Parathyroid adenoma (tissue), 2 donors: ENCODE measurements at regions not wholly inside any gene's neighbourhood (a gene's known extent, or its start where the extent isn't known, plus 50 kb on each side); places are given as distances from the start of the nearest gene placed in this dataset.

Source experiments
- H2AFZ ChIP-seq: fragments of 300-600 bp; sonication (generic); one replicate; pipeline ENCODE4 v1.7.0; 2017; ENCODE audit warnings: antibody characterized with exemption, mild to moderate bottlenecking
- H3K27ac ChIP-seq: fragments of 300-600 bp; sonication (generic); one replicate; pipeline ENCODE4 v1.7.0; 2017
- H3K27me3 ChIP-seq: fragments of 300-600 bp; sonication (generic); one replicate; pipeline ENCODE4 v1.7.0; 2017; ENCODE audit warnings: low read length; ENCODE audit not compliant: control insufficient read depth, insufficient read depth
- H3K36me3 ChIP-seq: fragments of 300-600 bp; sonication (generic); one replicate; pipeline ENCODE4 v1.7.0; 2017; ENCODE audit warnings: low read length; ENCODE audit not compliant: control insufficient read depth, insufficient read depth
- H3K4me1 ChIP-seq: fragments of 300-600 bp; sonication (generic); one replicate; pipeline ENCODE4 v1.7.0; 2017; ENCODE audit warnings: control low read depth
- H3K4me2 ChIP-seq: fragments of 300-600 bp; sonication (generic); one replicate; pipeline ENCODE4 v1.7.0; 2017; ENCODE audit warnings: low read length
- H3K4me3 ChIP-seq: fragments of 300-600 bp; sonication (generic); one replicate; pipeline ENCODE4 v1.7.0; 2017; ENCODE audit warnings: low read depth, low read length
- H3K79me2 ChIP-seq: fragments of 300-600 bp; sonication (generic); one replicate; pipeline ENCODE4 v1.7.0; 2017; ENCODE audit warnings: control low read depth
- H3K9ac ChIP-seq: fragments of 300-600 bp; sonication (generic); one replicate; pipeline ENCODE4 v1.7.0; 2017; ENCODE audit warnings: mild to moderate bottlenecking
- H3K9me3 ChIP-seq: fragments of 300-600 bp; sonication (generic); one replicate; pipeline ENCODE4 v1.7.0; 2017; ENCODE audit warnings: low read length; ENCODE audit not compliant: control insufficient read depth
- TF ChIP-seq, protein P1 (sequence below): fragments of 300-600 bp; sonication (generic); IDR thresholded peaks from one replicate; pipeline ENCODE4 v1.7.0; 2017; ENCODE audit warnings: antibody characterized with exemption, mild to moderate bottlenecking
- donor health status: primary hyperparathyroidism.

DNA sequence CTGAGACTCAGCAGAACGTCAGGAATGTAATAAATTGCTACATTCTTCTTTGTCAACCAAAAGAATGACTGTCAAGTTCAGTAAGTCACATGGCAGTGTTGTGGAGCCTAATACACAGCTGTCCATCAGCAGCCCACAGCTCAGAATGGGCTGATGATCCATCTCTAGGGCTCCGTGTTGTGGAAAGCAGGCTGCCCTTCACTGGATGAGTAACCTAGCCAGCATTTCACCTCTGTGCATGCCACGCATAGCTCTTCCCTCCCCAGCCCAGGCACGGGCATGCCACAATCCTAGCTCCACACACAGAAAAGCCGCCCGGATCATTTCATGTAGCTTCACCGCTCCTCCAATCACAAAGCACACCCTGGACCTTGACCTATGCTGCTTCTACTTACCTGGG is 878.0 kb upstream of the TMEM132C start:
- no peak overlapping the region for H3K4me2 ChIP-seq
- no peaks in the 10 kb centered on the region for H3K36me3 ChIP-seq
- no peak overlapping the region for H2AFZ ChIP-seq
- H3K27ac ChIP-seq, result no peak overlapping the region
- H3K79me2 ChIP-seq, result no peaks in the 10 kb centered on the region
- no peak overlapping the region for H3K9ac ChIP-seq
- no peaks in the 10 kb centered on the region for H3K4me1 ChIP-seq
- no peaks in the 10 kb centered on the region for H3K9me3 ChIP-seq
- TF ChIP-seq, protein P1, sequence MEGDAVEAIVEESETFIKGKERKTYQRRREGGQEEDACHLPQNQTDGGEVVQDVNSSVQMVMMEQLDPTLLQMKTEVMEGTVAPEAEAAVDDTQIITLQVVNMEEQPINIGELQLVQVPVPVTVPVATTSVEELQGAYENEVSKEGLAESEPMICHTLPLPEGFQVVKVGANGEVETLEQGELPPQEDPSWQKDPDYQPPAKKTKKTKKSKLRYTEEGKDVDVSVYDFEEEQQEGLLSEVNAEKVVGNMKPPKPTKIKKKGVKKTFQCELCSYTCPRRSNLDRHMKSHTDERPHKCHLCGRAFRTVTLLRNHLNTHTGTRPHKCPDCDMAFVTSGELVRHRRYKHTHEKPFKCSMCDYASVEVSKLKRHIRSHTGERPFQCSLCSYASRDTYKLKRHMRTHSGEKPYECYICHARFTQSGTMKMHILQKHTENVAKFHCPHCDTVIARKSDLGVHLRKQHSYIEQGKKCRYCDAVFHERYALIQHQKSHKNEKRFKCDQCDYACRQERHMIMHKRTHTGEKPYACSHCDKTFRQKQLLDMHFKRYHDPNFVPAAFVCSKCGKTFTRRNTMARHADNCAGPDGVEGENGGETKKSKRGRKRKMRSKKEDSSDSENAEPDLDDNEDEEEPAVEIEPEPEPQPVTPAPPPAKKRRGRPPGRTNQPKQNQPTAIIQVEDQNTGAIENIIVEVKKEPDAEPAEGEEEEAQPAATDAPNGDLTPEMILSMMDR, result no peak
- H3K4me3 ChIP-seq, result no peak overlapping the region
- no peaks in the 10 kb centered on the region for H3K27me3 ChIP-seq

DNA sequence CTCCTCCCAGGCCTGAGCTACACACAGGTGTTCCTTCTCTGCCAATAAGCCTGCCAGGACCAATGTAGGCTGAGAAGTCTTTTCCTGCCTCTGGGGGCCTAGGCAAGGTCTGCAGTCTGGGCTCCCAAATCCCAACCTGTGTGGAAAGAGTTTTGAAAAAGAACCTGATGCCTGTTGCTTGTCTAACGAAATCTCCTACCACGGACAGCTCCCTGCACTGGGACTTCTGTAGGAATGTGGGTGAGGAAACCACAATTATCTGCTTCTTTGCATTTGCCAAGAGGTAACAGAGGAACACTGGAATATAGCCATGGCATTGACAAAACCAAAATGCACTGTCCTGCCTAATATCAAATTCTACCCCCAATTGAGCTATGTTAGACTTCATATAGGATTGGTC is 877.0 kb upstream of the TMEM132C start:
- Histone ChIP-seq H3K9ac (no peak overlapping the region), H3K79me2 (no peaks in the 10 kb centered on the region), H3K27ac (no peak overlapping the region), H3K9me3 (no peaks in the 10 kb centered on the region), H3K36me3 (no peaks in the 10 kb centered on the region), H3K4me3 (no peak overlapping the region), H3K4me1 (no peaks in the 10 kb centered on the region), H3K4me2 (no peak overlapping the region), H2AFZ (no peak overlapping the region), H3K27me3 (no peaks in the 10 kb centered on the region)
- TF ChIP-seq, protein P1, result no peak

DNA sequence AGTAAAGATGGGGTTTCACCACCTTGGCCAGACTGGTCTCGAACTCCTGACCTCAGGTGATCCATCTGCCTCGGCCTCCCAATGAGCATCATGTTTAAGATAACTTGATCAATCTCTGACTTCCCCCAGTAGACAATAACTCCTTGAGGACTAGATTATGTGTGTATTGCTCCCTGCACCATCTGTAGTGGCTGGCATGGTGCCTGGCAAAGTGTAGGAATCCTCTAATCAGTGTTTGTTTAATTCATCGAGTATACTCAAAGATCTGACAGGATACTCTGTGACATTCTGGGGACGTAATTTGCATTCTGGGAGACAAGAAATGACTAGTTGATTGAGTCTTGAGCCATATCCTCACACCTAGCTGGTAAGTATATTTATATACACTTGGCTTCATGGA is 873.5 kb upstream of the TMEM132C start:
- Histone ChIP-seq H3K79me2 (no peaks in the 10 kb centered on the region), H2AFZ (no peak overlapping the region), H3K36me3 (no peaks in the 10 kb centered on the region), H3K27me3 (no peaks in the 10 kb centered on the region), H3K9ac (no peak overlapping the region), H3K4me1 (no peaks in the 10 kb centered on the region), H3K4me3 (no peak overlapping the region), H3K27ac (no peak overlapping the region), H3K4me2 (no peak overlapping the region), H3K9me3 (no peaks in the 10 kb centered on the region)
- TF ChIP-seq, protein P1, result no peak

DNA sequence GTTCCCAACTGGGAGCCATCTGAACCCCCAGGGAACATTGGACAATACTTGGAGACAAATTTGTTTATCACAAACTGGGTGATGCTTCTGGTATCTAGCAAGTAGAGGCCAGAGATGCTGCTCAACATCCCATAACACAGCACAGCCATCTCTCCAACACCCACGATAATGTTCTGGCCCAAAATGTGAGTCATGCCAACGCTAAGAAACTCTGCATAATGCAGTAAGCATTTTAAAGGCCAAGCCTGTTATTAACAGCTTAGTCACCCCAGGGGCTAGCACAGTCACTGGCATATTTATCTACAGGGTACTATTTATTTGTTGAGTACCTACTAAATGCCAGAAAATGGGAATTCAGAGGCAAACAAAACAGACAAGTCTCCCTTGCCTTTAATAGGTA is 873.1 kb upstream of the TMEM132C start:
- no peak overlapping the region for H3K27ac ChIP-seq

DNA sequence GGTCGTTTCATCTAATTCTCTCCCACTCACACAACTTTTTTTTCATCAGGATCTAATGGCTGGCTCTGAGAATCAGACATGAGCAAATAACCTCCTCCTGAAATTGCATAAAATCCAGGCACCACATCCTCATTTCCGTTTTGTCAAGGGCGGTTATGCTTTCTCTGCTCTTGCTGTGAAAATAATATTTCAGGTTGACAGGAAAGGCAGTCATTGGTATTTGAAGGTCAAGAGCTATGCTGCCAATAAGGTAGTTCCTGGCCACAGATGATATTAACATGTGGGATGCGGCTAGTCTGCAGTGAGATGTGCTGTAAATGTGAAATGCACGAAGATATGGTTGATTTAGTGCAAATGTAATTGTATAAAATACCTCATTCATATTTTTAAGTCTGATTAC is 870.2 kb upstream of the TMEM132C start:
- Histone ChIP-seq H2AFZ (no peak overlapping the region), H3K4me2 (no peak overlapping the region), H3K4me3 (no peak overlapping the region), H3K27ac (no peak overlapping the region), H3K9me3 (no peaks in the 10 kb centered on the region), H3K79me2 (no peaks in the 10 kb centered on the region), H3K9ac (no peak overlapping the region), H3K36me3 (no peaks in the 10 kb centered on the region), H3K4me1 (no peaks in the 10 kb centered on the region), H3K27me3 (no peaks in the 10 kb centered on the region)
- TF ChIP-seq, protein P1, result no peak

More for the DNA sequence above, 873.1 kb upstream of the TMEM132C start:
- no peaks in the 10 kb centered on the region for H3K79me2 ChIP-seq
- H3K9me3 ChIP-seq, result no peaks in the 10 kb centered on the region
- H3K4me3 ChIP-seq, result no peak overlapping the region
- H3K9ac ChIP-seq, result no peak overlapping the region
- H3K4me1 ChIP-seq, result no peaks in the 10 kb centered on the region
- H3K4me2 ChIP-seq, result no peak overlapping the region
- H3K27me3 ChIP-seq, result no peaks in the 10 kb centered on the region
- no peak overlapping the region for H2AFZ ChIP-seq
- no peaks in the 10 kb centered on the region for H3K36me3 ChIP-seq
- TF ChIP-seq, protein P1, result no peak
